ENCODE measurements at regions not wholly inside any gene's neighbourhood (a gene's known extent, or its start where the extent isn't known, plus 50 kb on each side); places are given as distances from the start of the nearest gene placed in this dataset.

DNA sequence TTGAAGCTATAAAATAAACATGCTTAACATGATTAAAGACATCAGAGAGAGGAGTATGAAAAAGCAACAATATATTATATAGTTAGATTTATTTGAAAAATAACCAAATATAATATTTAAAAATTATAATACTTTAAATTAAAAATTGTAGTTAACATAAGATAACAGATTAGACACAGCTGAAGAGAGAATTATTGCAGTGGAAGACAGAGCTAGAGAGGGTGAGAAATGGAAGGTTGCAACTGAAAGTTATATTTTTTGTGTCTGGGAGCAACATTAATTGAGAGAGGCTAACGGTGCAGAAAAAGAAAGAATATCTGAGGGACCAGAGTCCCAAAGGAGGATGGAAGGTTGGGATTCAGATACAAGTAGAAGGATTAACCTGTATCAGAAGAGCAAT lies 548.9 kb upstream of the FZD8 start:
- no peak overlapping the region for H3K27ac Mint-ChIP-seq
- H3K4me1 Mint-ChIP-seq (ENCODE audit: low read depth) = no peaks in the 10 kb centered on the region
- ATAC-seq = no peak
- no peaks in the 10 kb centered on the region for H3K36me3 Mint-ChIP-seq (ENCODE audit: low read depth)
- intact Hi-C loops (cut with micrococcal nuclease) = no loop called here
- POLR2A ChIA-PET = no interaction called here
- CTCF ChIA-PET = no interaction called here
- no peak for DNase-seq
- H3K27me3 Mint-ChIP-seq = no peaks in the 10 kb centered on the region
- TF ChIP-seq, protein P1, sequence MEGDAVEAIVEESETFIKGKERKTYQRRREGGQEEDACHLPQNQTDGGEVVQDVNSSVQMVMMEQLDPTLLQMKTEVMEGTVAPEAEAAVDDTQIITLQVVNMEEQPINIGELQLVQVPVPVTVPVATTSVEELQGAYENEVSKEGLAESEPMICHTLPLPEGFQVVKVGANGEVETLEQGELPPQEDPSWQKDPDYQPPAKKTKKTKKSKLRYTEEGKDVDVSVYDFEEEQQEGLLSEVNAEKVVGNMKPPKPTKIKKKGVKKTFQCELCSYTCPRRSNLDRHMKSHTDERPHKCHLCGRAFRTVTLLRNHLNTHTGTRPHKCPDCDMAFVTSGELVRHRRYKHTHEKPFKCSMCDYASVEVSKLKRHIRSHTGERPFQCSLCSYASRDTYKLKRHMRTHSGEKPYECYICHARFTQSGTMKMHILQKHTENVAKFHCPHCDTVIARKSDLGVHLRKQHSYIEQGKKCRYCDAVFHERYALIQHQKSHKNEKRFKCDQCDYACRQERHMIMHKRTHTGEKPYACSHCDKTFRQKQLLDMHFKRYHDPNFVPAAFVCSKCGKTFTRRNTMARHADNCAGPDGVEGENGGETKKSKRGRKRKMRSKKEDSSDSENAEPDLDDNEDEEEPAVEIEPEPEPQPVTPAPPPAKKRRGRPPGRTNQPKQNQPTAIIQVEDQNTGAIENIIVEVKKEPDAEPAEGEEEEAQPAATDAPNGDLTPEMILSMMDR (IDR thresholded peaks at IDR 0.05) = no peak
- peaks cover 31% of the 10 kb centered on the region for H3K9me3 Mint-ChIP-seq
- no peak overlapping the region for H3K4me3 Mint-ChIP-seq

DNA sequence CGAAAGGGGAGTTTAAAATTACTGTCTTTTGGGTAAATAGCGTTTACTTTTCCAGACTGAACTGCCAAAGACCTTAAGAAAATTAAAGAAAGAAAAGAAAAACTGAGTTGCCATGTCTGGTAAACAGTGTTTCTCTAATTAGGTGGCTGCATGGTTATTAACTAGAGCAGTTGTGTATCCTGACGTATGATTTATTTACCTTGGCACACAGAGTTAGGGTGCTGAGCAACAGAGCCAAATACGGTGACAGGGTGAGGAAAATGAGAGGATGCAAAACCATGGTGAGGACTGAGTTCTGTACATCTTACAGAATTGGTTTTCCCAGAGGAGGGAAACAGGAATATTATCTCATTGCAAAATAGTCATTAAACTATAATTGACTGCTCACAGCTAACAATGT lies 546.4 kb upstream of the FZD8 start:
- TF ChIP-seq, protein P1 (IDR thresholded peaks at IDR 0.05) = no peak
- Mint-ChIP-seq H3K9me3 (peaks cover 27% of the 10 kb centered on the region), H3K4me1 (ENCODE audit: low read depth) (no peaks in the 10 kb centered on the region), H3K27me3 (no peaks in the 10 kb centered on the region), H3K4me3 (no peak overlapping the region), H3K27ac (no peak overlapping the region), H3K36me3 (ENCODE audit: low read depth) (no peaks in the 10 kb centered on the region)
- intact Hi-C loops (cut with micrococcal nuclease) = no loop called here
- CTCF ChIA-PET = no interaction called here
- POLR2A ChIA-PET = no interaction called here
- ATAC-seq = no peak
- DNase-seq = no peak

- Mint-ChIP-seq H3K27me3 (no peaks in the 10 kb centered on the region), H3K9me3 (peaks cover 24% of the 10 kb centered on the region), H3K4me3 (no peak overlapping the region), H3K4me1 (ENCODE audit: low read depth) (no peaks in the 10 kb centered on the region), H3K27ac (no peak overlapping the region), H3K36me3 (ENCODE audit: low read depth) (no peaks in the 10 kb centered on the region)
- intact Hi-C loops (cut with micrococcal nuclease) = no loop called here
- POLR2A ChIA-PET = no interaction called here
- DNase-seq (no peak), ATAC-seq (no peak)
- CTCF ChIA-PET = no interaction called here
- TF ChIP-seq, protein P1 (IDR thresholded peaks at IDR 0.05) = no peak
Observed at GRCh38 chr10:36188080-36188453, 546.0 kb upstream of the FZD8 start.

DNA sequence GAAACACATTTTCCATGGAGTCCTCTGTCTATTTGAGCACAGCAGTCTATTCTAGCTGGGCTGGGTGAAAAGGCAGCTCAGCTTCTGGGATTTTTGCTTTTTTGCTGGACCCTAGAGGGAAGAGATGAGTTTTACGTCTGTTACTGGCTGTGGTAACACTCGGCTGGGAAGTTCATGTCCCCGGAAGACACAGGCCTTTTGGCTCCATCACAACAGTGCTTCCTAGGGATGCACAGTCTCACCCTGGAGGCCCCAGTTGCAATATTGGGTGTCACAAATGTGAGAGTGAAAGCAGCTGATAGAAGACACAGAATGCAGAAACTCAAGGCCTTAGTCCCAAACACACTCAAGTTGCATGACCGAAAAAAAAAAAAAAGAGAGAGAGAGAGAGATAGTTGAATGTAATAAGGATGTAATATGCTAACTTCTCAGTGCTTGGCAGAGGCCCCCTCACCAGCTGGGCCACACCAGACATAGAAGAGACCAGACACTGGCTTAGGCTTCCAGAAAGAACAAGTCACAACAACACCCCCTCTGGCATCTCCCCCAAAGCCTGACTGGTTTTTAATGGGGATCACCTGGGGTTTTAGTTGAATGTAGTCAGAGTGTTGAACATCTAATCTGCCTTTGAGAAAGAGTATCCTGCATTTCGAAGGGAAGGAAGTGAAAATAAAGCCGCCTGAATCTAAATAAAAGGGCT lies 545.4 kb upstream of the FZD8 start:
- intact Hi-C loops (cut with micrococcal nuclease) = no loop called here
- CTCF ChIA-PET = no interaction called here
- no peak for ATAC-seq

DNA sequence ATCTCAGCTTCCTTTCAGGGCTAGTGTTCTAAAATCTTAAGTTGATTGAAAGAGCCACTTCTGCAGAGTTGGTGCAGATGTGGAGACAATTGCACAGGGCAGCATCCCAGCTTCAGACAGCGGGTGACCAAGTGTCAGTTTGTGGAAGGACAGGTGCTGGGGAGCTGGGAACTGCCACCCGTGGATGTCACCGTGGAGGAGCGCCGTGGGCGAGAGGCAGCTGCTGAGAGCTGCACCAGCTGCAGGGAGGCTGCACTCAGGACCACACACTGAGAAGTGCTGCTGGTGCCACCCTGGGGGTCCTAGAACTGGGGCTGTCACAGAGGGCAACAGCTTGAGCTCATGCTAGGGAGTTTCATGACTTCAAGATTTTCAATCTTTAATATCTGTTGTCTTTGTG lies 543.0 kb upstream of the FZD8 start:
- Mint-ChIP-seq H3K4me1 (ENCODE audit: low read depth) (no peaks in the 10 kb centered on the region), H3K4me3 (no peak overlapping the region), H3K36me3 (ENCODE audit: low read depth) (no peaks in the 10 kb centered on the region), H3K27me3 (no peaks in the 10 kb centered on the region), H3K9me3 (peaks cover 14% of the 10 kb centered on the region), H3K27ac (no peak overlapping the region)
- POLR2A ChIA-PET = no interaction called here
- intact Hi-C loops (cut with micrococcal nuclease) = no loop called here
- TF ChIP-seq, protein P1 (IDR thresholded peaks at IDR 0.05) = no peak
- DNase-seq (no peak), ATAC-seq (no peak)
- CTCF ChIA-PET = no interaction called here

More for the DNA sequence above, 545.4 kb upstream of the FZD8 start:
- no peak for DNase-seq
- POLR2A ChIA-PET = no interaction called here
- TF ChIP-seq, protein P1 (IDR thresholded peaks at IDR 0.05) = no peak
- Mint-ChIP-seq H3K9me3 (peaks cover 22% of the 10 kb centered on the region), H3K27me3 (no peaks in the 10 kb centered on the region), H3K4me1 (ENCODE audit: low read depth) (no peaks in the 10 kb centered on the region), H3K27ac (no peak overlapping the region), H3K36me3 (ENCODE audit: low read depth) (no peaks in the 10 kb centered on the region), H3K4me3 (no peak overlapping the region)
